Gastrocnemius medialis (tissue), 4 donors: ENCODE measurements at regions not wholly inside any gene's neighbourhood (a gene's known extent, or its start where the extent isn't known, plus 50 kb on each side); places are given as distances from the start of the nearest gene placed in this dataset.

ENCODE experiments used
- POLR2A ChIP-seq, 2 donors: fragments of 450-650 bp; IDR thresholded peaks; one replicate each; pipeline ENCODE4 v1.6.1; 2017; ENCODE audit warnings: antibody characterized with exemption in 2 of 2, mild to moderate bottlenecking in 2 of 2, moderate library complexity in 2 of 2
- TF ChIP-seq, protein P1 (sequence below), 5 experiments: fragments of 450-650 bp in 3 of 5; fragments of 200-600 bp in 2 of 5; sonication (generic) in 2 of 5; IDR thresholded peaks in 4 of 5; conservative IDR thresholded peaks in 1 of 5; 1 replicate in 4 of 5; 2 replicates in 1 of 5; pipeline ENCODE4 v1.5.1; 2016 to 2019; ENCODE audit warnings: antibody characterized with exemption in 5 of 5, mild to moderate bottlenecking in 3 of 5, moderate library complexity in 3 of 5

DNA sequence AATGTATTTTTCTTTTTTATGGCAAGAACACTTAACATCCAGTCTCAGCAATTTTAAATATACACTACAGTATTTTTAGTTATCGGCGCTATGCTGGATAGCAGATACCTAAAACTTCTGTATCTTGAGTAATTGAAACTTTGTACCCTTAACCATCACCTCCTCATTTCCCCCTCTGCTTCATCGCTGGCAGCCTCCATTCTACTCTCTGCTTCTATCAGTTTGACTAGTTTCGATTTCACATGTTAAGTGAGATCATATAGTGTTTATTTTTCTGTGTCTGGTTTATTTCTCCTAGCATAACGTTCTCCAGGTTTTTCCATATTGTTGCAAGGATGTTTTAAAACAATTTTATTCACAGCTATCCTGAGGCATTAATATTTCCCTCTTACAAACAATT, 340.8 kb upstream of the SLC10A2 start:
- TF ChIP-seq, protein P1, sequence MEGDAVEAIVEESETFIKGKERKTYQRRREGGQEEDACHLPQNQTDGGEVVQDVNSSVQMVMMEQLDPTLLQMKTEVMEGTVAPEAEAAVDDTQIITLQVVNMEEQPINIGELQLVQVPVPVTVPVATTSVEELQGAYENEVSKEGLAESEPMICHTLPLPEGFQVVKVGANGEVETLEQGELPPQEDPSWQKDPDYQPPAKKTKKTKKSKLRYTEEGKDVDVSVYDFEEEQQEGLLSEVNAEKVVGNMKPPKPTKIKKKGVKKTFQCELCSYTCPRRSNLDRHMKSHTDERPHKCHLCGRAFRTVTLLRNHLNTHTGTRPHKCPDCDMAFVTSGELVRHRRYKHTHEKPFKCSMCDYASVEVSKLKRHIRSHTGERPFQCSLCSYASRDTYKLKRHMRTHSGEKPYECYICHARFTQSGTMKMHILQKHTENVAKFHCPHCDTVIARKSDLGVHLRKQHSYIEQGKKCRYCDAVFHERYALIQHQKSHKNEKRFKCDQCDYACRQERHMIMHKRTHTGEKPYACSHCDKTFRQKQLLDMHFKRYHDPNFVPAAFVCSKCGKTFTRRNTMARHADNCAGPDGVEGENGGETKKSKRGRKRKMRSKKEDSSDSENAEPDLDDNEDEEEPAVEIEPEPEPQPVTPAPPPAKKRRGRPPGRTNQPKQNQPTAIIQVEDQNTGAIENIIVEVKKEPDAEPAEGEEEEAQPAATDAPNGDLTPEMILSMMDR (IDR thresholded peaks at IDR 0.05 in 4 of 5, conservative IDR thresholded peaks at IDR 0.05 in 1 of 5) = no peak
- TF ChIP-seq POLR2A (IDR thresholded peaks at IDR 0.05) = no peak
